C1 segment of cervical spinal cord (tissue), 14 donors: ENCODE measurements at regions not wholly inside any gene's neighbourhood (a gene's known extent, or its start where the extent isn't known, plus 50 kb on each side); places are given as distances from the start of the nearest gene placed in this dataset.
"Not testable (repeated sequence)": the region's sequence is repeated elsewhere in the genome, so short reads cannot be mapped to it uniquely, and the experiment has no call there.

Experiments used
- DNase-seq, 14 donors: peaks; one replicate each; lab custom pipeline; 2025; lab: John Stamatoyannopoulos, UW

DNA sequence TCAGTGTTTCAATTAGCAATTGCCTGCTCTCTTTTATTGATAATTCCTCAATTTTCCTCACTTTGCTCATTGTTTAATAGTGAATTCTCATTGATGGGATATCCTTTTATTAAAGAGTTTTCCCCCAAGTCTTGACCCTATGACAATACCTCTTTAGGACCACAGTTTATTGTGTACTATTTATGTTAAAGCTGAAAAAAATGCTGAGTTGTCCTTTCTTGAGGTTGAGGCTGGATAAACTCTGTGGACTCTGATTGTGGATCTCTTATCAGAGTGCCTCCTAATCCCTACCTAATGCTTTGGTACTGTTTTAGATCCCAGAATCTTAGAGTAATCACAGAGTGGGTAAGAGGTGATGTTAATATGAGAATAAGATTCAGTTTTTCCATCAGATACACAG lies 416.3 kb upstream of the GBE1 start:
- no peak for DNase-seq

DNA sequence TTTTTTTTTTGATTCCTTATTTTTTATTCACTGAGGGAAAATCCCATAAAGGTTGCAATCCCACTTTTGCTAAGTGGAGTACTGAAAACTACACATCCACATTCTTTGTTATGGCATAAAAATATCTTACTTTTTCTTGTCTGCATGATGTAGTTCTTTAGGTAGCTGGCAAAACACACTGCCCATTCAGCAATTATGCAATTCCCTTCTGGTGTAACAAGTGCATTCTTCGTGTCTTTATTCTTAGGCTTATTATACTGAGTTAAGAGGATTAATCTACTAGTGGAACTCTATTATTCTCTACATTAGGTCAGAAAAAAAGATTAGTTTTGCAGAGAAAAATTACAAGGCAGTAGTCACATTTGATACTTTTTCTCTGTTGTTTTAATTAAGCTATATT lies 403.8 kb upstream of the GBE1 start:
- DNase-seq = no peak

DNA sequence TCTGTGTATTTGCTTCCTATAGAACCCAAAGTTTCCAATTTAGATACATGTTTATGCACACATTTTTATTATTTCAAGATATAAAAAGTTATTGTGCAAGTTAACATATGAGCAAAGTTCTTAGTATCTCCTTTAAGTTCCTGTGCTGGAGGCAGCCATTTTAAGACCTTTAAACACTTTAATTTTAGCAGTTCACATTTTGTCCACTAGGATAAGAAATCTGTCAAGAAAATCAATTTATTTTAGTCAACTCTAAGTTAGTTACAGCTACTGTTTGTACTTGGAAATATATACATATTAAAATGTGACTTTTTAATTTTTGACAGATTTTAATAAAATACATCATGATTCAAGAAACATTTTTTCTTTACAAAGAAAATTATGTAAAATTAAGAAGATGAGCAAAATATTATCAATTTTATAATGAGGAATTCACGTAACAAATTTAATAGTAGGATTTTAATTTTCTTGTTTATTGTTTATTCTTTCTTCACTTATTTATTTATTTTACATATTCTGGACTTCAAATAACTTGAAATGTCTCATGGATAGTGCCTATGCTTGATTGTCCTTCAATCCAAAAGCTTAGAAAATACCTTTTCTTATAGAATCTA lies 402.6 kb upstream of the GBE1 start:
- DNase-seq = no peak

DNA sequence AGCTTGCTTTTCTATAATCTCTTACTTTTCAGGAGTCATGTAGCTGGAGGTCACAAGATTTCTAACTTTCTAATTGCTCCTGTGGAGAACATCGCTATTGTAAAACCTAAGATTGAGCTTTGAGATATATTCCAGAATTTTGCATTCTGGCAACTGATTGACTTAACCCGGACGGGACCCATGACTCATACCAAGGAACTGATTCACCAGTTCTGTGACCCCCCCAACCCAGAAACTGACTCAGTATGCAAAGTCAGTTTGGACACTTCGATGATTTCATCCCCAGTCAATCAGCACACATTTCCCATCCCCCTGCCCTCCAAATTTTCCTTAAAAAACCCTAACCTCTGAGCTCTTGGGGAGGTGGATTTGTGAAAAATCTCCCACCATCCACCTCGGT lies 396.5 kb upstream of the GBE1 start:
- DNase-seq = no peak

DNA sequence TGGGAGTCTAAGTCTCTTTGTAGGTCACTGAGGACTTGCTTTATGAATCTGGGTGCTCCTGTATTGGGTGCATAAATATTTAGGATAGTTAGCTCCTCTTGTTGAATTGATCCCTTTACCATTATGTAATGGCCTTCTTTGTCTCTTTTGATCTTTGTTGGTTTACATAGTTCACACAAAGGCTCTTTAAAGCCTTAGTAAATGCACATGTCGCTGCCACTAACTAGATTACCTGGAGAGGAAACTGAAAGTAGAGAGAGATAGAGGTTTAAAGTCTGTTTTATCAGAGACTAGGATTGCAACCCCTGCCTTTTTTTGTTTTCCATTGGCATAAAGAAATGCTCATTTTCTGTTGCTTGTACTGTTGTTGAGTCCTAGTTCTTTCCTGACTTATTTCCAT lies 392.4 kb upstream of the GBE1 start:
- DNase-seq = not testable (repeated sequence)

DNA sequence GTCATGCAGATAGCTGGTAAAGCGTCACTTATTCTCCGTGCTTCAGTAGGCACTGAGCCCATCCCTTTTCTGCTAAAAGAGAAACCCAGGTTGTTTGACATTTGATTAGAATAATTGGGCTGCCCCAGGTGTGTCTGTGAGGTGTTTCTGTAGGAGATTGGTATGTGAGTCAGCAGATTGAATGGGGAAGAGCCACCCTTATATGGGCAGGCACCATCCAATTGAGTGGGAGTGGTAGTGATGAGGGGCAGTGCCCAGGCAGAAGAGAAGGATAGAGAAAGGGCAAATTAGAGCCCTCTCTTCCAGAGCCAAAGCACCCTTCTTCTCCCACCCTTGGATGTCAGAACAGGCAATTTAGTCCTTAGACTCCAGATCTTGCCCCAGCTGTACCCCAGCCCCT lies 384.3 kb upstream of the GBE1 start:
- no peak for DNase-seq

DNA sequence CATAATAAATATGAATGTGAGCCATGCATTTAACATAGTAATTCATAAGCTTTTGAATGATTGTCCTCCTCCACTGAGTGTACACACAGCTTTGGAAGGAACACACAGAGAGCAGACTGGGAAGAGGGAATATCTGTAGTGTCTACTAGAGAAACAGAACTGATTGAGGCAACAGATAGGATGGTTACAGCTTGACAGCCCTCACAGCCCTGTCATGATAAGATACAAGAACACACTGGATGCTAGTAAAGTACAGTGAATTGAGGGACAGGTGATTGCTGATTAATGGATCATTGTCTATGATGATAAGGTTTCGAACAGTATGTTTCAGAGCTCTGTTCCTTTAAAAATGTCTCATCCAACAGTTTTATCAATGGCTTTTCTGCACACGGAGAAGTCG lies 383.4 kb upstream of the GBE1 start:
- no peak for DNase-seq

DNA sequence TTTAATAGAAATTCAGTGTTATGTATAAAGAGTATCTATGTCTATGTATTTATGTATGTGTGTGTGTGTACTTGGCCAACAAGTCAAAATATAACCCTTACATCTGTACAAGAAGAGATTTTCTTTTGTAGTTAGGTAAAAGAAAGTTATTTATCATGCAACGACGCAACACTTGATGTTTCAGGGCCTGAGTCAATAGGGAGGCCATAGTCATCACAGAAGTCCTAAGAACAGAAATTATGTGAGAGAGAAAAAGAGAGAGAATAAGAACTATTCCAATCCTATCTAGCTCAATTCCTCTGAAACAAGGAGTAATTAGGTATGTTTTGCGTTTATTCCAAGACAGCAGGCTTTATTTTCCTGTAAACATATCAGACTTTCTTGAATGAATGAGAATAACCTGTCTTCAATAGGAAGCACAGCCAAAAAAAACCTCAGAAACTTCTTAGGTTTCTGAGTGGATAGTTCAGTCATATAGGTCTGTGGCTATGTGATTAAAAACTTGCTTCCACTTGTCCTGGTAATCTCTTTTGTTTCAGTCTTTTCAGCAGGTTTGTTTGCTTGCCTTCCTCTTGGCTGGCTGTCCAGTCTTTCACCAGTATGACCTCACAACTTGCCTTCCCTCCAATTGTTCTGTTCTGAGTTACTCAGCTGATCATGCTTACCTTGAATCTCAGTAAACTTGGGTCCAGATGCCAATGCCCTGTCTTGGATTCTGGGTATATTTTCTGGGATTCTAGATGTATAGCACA lies 382.4 kb upstream of the GBE1 start:
- no peak for DNase-seq

DNA sequence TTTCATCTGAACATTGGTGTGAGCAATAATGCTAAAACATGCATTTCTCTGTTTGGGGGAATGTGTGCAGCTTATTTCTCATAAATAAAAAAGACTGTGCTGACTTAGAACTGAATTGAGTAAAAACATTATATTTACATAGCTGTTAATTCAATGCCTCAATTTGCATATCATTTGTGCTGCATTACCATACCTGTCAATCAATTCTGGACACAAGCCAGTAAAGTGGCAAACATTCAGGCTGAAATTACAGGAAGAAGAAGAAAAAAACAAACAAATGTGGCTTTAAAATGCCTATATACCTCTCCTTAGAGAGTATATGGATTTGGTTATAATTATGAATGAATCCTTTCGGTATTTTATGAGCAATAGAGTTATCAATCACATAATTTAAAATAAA lies 380.1 kb upstream of the GBE1 start:
- no peak for DNase-seq

DNA sequence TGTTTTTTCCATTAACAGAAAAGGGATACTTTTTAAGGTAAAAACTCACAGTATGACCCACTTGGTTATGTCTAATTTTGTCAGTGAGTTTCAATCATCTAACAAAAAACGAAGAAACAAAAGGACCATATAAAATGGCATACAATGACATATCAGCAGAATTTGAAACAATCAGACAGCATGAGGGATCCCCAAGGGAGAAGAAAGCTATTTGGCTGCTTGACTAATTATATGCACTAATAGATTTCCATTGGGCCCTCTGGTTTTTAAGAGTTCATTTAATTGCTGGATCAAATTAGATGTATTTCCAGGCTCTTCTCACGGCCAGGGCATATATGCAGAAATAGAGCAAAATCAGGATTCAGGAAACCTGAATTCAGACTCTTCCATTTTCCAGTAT lies 376.4 kb upstream of the GBE1 start:
- no peak for DNase-seq

DNA sequence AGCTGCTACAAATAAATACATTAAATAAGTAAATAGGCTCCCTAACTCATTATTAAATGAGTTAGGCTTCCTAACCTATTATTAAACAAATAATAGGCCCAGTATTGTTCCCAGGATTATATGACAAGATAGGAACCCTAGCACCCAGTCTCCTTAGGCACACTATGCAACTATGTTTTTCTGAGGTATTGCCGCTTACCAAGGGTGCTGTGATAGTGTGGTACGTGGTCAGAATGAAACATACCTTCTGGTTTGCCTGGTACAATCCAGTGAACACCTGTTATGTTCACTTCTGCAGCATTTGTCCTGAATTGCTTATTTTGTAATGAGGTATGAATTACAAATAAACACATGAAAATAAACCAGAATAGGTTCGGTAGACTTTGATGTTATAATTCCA lies 375.6 kb upstream of the GBE1 start:
- DNase-seq = no peak

DNA sequence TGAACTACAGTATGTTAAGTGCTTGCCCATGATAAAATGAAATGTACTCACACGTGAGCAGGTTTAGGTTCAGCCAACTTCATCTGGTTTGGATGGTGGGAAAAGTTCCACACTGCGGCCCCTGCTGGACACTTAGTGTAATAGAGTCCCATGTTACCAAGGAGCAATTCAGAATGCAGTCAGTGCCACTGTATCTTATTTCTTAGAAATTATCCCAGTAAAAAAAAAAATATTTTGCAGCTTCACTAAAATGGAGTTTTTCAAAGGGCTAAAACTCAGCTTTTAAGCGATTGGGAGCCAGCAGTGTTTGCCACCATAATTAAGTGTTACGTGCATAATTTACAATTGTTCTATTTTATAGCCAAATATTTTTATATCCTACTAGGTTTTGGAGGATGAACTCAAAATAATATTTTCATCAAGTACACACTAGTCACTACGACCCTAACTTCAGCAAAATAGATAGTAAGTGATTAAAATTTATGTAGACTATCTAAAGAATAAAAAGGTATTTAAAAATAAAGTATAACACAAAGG lies 371.7 kb upstream of the GBE1 start:
- peak in 6 of 14 donors; percentile 5 to 37 (median 15) for DNase-seq

DNA sequence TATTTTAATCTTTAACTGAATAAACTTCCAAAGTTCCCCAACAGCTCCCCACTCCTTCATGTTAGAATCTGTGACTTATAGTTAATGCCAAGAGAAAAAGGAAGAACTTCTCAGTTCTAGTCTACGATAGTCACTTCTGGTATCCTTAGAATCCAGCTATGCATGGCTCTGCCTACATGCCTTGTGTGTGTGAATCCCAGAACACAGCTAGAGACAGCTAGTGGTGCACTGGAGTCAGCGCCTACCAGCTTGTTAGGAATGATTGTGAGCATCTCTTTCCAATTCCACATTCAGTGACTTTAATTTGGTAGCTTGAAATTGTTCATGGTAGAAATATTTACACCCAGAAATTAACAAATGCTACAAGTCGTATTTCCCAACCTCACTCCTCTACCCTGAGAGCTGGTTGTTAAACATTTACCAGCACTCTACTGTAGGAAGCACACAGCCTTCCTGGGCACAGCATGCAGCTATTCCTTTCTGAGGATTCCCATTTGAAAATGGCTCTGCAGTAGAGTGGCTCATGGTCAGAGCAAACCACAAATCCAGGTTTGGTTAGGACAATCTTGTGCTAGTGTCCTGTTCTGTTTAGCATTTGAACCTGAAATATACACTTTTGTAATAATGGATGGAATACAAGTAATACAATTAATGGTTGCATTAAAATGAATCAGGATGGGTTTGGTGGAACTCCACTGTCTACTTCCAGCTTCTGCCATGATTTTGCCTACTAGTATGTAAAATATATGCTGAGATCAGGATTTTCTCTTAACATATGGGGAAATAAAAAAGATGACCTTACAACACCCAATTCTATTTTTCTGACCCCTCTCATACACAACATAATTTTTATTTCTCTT lies 371.0 kb upstream of the GBE1 start:
- no peak for DNase-seq

DNA sequence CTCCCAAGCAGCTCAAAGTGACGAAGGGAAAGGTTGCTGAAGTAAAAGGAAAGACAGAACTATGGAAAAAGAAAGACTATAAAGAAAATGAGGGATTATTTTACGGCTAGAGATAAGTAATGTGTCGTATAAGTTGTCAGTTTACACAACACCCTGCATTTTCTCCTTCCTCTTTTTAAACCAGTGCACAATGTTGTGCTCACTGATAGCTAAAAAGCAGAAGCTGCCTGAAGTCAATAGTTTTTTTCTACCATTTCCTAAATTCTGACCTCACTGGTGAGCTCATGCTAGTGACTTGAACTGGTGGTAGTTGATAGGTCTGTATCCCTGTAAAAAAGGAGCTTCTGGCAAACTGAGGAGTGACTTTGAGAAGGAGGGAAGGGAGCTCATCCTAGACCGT lies 368.6 kb upstream of the GBE1 start:
- no peak for DNase-seq

DNA sequence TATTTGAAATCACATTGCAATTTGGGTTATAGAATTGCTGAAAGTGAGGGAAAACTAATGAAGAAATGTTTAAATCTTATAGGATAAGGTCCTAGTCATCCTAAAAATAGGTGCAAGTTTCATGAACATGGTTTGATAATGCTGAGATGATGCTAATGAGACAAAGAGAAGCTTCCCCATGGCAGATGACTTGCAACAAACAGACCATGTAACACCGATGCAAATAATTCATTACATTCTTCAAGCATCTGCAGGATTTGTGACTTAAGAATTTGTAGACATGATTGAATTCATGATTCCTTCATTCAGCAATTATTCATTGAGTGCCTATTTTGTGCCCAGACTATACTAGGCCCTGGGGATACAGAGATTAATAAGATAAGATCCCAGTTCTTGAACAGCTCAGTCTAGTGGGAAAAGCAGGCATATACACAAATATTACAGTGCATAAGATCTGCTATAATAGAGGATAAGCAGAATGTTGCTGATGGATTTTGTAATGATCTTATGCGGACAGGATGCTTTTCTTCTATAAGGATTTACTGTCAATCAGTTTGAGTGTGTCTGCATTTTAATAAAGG lies 367.9 kb upstream of the GBE1 start:
- no peak for DNase-seq

DNA sequence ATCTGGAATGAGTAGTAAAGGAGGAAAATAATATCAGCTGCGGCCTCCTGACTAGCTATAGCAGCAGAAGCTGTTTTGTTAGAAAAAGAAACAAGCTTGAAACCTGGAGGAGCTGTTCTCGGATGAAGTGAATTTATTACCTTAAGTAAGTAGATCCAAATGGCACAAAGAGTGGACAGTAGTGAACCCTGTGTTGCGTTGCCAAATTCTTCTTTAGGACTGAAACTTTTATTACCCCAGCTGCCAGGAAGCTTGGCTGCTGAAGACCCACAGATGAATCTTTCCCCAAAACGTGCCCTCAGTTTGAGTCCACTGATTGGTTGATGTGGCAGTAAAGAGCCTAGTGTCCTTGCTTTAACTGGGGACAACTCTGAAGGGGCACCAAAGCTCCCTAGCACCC lies 366.8 kb upstream of the GBE1 start:
- no peak for DNase-seq

DNA sequence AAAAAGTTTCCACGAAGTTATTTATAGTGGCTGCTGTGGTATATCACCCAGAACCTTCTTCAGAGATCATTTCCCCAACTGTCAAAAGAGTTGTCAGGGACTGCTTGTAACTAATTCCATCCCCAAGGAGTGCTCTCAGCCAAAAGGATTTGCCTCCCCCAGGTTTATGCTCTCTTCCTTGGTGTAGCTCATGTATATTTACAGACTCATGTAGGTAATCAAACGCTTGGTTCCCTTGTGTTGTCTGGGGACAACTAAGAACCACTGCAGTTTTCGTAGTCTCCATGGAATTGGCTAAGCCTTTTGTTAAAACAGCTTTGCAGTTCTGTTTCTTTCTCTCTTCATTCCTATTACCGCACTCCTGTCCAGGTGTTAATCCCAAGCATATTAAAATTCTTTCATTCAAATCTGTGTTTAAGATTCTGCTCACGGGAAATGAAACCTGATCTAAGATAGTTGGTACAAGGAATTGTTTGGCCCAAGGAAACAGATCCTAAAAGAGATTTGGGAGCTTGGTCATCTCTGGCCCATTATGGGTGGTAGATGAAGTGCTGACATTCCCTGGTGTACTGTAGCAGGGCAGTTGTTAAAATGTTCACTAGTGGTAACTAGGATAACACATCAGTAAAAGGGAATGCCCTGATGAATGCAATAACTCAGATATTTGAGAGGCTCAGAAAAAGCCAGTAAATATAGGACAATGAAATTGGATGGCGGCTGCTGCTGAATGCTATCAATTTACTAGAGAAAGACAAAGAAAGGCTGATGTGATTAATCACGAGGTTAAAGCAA lies 361.3 kb upstream of the GBE1 start:
- DNase-seq = no peak

DNA sequence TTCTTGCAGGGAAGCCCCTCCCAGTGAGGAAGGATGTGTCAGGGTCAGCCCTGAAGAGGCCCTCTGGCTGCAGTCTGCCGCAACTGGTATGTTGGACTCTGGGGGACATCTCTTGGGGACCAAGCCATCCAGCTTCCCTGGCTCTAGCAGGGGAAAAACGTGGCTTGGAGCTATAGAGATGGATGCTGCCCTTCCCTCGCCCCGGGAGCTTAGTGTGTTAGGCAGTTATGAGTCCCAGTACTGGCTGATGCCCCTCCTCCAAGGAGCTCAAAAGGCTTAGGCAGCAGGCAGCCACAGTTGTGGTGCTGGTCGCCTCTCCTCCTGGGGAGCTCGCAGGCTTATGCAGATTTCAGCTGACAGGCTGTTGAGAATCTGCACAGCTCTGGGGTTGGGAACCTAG lies 353.1 kb upstream of the GBE1 start:
- no peak for DNase-seq

DNA sequence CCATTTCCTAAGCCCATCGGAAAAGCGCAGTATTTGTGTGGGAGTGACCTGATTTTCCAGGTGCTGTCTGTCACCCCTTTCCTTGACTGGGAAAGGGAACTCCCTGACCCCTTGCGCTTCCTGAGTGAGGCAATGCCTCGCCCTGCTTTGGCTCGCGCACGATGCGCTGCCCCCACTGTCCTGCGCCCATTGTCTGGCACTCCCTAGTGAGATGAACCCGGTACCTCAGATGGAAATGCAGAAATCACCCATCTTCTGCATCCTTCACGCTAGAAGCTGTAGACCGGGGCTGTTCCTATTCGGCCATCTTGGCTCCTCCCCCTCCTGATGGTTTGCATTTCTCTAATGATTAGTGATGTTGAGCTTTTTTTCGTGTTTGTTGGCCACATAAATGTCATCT lies 349.3 kb upstream of the GBE1 start:
- DNase-seq = not testable (repeated sequence)

DNA sequence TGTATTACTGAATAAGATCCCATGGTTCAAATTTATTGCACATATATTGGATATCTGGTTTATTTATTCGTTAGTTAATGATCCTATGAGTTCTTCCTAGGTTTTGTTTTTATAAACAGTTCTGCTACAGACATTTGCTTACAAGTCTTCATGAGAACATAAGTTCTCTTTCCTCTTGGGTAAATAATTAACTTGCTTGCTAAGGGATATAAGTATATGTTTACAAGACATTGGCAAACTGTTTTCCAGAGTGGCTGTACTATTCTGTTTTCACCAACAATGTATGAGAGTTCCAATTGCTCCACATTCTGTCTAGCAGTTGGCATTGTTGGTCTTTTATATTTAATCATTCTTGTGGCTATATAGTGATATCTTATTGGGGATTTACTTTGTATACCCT lies 341.8 kb upstream of the GBE1 start:
- no peak for DNase-seq

DNA sequence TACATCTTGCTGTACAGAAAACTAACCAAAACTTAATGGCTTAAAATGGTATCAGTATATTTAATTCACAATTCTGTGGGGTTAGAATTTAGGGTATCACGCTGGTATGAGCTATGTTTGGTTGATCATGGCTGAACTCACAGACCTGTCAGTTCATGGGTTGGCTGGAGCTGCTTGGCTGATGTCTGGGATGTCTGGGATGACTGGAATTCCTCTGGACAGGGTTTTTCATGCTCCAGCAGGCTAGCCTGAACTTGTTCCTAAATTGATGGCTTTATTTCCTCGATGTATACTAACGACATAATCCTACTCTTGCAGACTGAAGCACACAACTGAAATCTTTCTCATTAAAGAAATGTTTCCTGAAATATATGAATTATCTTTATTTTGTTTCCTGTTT lies 338.9 kb upstream of the GBE1 start:
- DNase-seq = no peak
